ENCODE measurements at regions not wholly inside any gene's neighbourhood (a gene's known extent, or its start where the extent isn't known, plus 50 kb on each side); places are given as distances from the start of the nearest gene placed in this dataset.

DNA sequence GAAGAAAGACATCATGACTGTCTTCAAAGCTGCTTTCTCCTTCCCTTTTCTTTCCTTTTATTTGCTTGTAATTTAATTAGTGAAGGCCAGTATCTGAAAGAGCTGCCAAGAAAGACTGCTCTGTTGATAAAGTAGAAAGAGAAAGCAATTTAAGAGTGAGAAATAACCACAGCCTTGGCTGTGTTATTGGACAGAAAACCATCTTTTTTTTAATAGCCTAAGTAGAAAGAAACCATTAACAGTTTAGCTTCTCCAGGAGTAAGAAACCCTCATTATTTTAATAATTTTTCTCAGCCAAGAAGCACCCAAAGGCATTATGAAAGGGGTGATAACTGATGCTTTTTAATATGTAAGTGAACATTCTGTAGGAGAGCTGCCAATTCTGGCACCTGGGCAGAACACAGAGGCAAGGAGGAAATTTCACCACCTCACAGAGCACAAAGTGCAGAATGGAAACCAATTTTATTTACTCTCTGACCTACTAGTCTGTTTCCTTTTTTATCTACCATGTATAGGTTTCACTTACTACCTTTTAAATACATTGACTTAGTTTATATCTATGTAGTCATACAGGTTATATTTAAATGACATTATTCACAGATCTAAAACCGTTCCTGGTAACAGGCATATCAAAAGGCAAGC, 703.2 kb downstream of the MRPL39 start:
- H3K4me3 ChIP-seq, result no peak overlapping the region
- no peaks in the 10 kb centered on the region for H3K9me3 ChIP-seq
- ATAC-seq, result peak; percentile 19
- H3K36me3 ChIP-seq (ENCODE audit: low read depth), result no peaks in the 10 kb centered on the region
- no peak for TF ChIP-seq CTCF (IDR thresholded peaks at IDR 0.05)
- peak in 1 of 3 donors; percentile 1 for DNase-seq
- intact Hi-C loops (cut with DNase I, micrococcal nuclease), result no loop called here
- H3K4me1 ChIP-seq (ENCODE audit: low read depth), result no peaks in the 10 kb centered on the region

DNA sequence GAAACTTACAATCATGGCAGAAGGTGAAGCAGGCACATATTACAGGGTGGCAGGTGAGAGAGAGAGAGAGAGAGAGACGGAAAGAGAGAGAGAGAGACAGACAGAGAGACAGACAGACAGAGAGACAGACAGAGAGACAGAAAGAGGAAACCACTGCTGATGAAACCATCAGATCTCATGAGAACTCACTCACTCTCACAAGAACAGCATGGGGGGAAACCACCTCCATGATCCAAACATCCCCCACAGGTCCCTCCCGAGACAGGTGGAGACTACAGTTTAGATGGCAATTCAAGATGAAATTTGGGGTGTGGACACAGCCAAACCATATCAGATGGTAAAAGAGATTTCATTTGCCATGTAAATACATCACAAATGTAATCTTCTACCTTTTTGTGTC, 708.1 kb downstream of the MRPL39 start:
- H3K9me3 ChIP-seq, result no peaks in the 10 kb centered on the region
- H3K36me3 ChIP-seq (ENCODE audit: low read depth), result no peaks in the 10 kb centered on the region
- ATAC-seq (no peak), DNase-seq (no peak)
- no peaks in the 10 kb centered on the region for H3K4me1 ChIP-seq (ENCODE audit: low read depth)
- intact Hi-C loops (cut with DNase I, micrococcal nuclease), result no loop called here
- TF ChIP-seq CTCF (IDR thresholded peaks at IDR 0.05), result no peak
- H3K4me3 ChIP-seq, result no peak overlapping the region

GRCh38 chr21:24897883-24898282, 709.4 kb downstream of the MRPL39 start:
- TF ChIP-seq CTCF (IDR thresholded peaks at IDR 0.05), result no peak
- no peaks in the 10 kb centered on the region for H3K4me1 ChIP-seq (ENCODE audit: low read depth)
- H3K36me3 ChIP-seq (ENCODE audit: low read depth), result no peaks in the 10 kb centered on the region
- DNase-seq (no peak), ATAC-seq (no peak)
- H3K9me3 ChIP-seq, result no peaks in the 10 kb centered on the region
- no peak overlapping the region for H3K4me3 ChIP-seq
- intact Hi-C loops (cut with DNase I, micrococcal nuclease), result no loop called here

DNA sequence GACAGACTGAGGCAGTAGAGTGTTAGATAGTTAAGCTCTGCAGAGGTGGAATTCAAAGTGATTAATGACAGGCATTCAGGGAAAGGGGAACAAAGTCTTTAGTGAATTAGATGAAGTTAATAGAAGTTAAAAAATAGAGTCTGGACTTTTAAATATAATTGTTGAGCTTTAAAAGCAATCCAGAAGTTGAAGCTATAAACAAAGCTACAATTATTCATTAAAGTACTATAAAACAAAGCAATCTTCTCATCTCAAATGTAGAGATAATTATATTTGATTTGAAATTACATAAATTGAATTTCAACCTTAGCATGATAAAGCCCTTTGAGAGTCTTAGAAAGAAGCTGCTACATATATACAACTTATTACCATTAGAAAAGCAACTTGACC, 710.6 kb downstream of the MRPL39 start:
- no peak overlapping the region for H3K4me3 ChIP-seq
- DNase-seq (no peak), ATAC-seq (no peak)
- H3K4me1 ChIP-seq (ENCODE audit: low read depth), result no peaks in the 10 kb centered on the region
- H3K36me3 ChIP-seq (ENCODE audit: low read depth), result no peaks in the 10 kb centered on the region
- intact Hi-C loops (cut with DNase I, micrococcal nuclease), result no loop called here
- no peak for TF ChIP-seq CTCF (IDR thresholded peaks at IDR 0.05)
- no peaks in the 10 kb centered on the region for H3K9me3 ChIP-seq

DNA sequence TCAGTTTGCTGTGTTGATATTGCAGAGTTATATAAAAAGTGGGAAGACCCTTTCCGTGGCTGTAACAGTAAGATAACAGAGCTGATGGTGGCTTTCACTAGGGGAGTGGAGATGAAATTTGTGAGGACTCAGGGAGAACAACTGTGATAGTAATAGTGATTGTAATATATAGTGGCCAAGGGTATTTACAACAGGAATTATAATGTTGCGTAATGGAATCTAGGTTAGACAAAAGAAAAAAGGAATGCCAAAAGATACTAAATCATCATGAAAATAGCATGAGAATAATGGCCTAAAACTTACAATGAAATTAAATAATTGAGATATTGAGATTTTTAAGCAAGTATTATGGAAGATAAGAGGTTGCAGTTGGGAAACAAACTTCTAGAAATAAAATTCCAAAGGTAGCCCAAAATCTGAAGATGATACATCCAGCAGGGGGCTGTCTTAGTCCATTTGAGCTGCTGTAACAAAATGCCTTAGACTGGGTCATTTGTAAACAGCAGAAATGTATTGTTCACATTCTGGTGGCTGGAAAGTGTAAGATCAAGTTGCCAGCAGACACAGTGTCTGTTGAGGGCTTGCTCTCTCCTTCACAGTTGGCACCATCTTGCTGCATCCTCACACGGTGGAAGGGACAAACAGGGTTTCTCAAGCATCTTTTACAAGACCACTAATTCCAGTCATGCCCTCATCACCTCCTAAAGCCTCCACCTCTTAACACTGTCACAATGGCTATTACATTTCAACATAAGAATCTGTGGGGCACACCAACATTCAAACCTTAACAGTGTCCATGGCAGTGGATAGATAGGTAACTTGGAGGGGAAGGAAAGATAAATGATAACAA, 711.2 kb downstream of the MRPL39 start:
- Histone ChIP-seq H3K4me1 (ENCODE audit: low read depth) (no peaks in the 10 kb centered on the region), H3K36me3 (ENCODE audit: low read depth) (no peaks in the 10 kb centered on the region), H3K4me3 (no peak overlapping the region), H3K9me3 (no peaks in the 10 kb centered on the region)
- TF ChIP-seq CTCF (IDR thresholded peaks at IDR 0.05), result no peak
- peak in 1 of 3 donors; percentile 55 for DNase-seq
- peak; percentile 45 for ATAC-seq
- intact Hi-C loops (cut with DNase I, micrococcal nuclease), result no loop called here

Data from mucosa of descending colon (tissue), 3 donors.